ENCODE measurements at regions not wholly inside any gene's neighbourhood (a gene's known extent, or its start where the extent isn't known, plus 50 kb on each side); places are given as distances from the start of the nearest gene placed in this dataset.
A peak's percentile ranks its signal among the peaks of the same experiment; 100 is the strongest.

DNA sequence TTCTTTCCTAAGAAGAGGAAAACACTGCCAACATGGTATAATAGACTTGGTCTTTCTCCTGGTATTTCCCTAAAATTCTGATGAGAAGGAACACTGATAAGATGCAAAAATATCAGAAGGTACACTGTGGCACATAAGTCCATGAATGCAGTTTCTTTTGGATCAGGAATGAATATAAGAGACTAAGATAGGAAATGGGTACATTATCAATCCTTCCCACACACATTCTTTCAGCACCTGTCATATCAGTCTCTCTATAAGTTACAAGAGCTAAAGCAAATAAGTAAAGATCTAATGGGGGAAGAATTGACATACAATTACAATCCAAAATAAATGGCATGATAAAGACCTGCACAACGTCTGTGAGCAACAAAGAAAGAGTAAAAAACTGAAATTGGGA is 1101.0 kb downstream of the ROBO2 start:
- no peak overlapping the region for H3K4me3 ChIP-seq (ENCODE audit: low read depth, low read length)
- no peak for DNase-seq (ENCODE audit: low read depth)
- no peaks in the 10 kb centered on the region for H3K27me3 ChIP-seq (ENCODE audit: control insufficient read depth, insufficient read depth, low read length)
- TF ChIP-seq, protein P1, sequence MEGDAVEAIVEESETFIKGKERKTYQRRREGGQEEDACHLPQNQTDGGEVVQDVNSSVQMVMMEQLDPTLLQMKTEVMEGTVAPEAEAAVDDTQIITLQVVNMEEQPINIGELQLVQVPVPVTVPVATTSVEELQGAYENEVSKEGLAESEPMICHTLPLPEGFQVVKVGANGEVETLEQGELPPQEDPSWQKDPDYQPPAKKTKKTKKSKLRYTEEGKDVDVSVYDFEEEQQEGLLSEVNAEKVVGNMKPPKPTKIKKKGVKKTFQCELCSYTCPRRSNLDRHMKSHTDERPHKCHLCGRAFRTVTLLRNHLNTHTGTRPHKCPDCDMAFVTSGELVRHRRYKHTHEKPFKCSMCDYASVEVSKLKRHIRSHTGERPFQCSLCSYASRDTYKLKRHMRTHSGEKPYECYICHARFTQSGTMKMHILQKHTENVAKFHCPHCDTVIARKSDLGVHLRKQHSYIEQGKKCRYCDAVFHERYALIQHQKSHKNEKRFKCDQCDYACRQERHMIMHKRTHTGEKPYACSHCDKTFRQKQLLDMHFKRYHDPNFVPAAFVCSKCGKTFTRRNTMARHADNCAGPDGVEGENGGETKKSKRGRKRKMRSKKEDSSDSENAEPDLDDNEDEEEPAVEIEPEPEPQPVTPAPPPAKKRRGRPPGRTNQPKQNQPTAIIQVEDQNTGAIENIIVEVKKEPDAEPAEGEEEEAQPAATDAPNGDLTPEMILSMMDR (IDR thresholded peaks at IDR 0.05; ENCODE audit: insufficient read depth, low read length, poor library complexity, severe bottlenecking): no peak
- no peaks in the 10 kb centered on the region for H3K36me3 ChIP-seq (ENCODE audit: control insufficient read depth, insufficient read depth, low read length)

DNA sequence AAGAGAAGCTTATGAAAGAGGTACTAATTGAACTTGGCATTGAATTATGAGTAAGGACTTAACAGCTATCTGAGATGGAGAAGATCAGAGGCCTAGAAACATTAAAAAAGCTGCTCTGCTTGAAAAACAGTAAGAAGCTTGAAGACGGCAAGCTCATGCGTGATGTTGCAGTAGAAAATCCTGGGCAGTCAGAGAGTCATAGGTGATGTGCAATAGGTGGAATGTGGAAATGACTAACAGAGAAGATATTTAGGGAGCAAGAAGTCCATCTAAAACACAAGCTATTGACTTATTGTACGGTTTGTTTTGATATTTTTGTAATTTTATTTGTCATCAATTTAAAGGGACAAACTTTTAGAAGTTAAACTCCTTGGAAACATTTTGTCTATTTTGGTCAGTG is 1101.4 kb downstream of the ROBO2 start:
- TF ChIP-seq, protein P1 (IDR thresholded peaks at IDR 0.05; ENCODE audit: insufficient read depth, low read length, poor library complexity, severe bottlenecking): no peak
- no peaks in the 10 kb centered on the region for H3K27me3 ChIP-seq (ENCODE audit: control insufficient read depth, insufficient read depth, low read length)
- DNase-seq (ENCODE audit: low read depth): peak; percentile 35
- no peak overlapping the region for H3K4me3 ChIP-seq (ENCODE audit: low read depth, low read length)
- H3K36me3 ChIP-seq (ENCODE audit: control insufficient read depth, insufficient read depth, low read length): no peaks in the 10 kb centered on the region

DNA sequence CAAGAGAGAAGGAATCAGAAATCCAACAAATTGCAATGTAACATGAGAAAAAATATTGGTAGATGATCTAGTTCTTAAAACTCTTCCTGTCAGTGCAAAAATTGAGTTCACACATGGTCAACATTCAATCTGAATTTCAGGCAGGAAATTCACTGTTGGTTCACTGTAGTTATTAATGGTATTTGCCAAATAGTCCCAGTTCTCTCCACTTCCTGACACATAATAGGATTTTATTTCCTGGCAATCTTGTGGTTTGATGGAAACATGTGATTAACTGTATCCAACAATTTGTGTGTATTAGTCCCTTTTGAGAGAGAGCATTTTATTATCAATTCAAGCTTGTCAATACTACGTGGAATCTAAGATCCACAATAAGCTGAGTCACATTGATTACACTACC is 1103.1 kb downstream of the ROBO2 start:
- no peak for DNase-seq (ENCODE audit: low read depth)
- H3K36me3 ChIP-seq (ENCODE audit: control insufficient read depth, insufficient read depth, low read length): no peaks in the 10 kb centered on the region
- H3K27me3 ChIP-seq (ENCODE audit: control insufficient read depth, insufficient read depth, low read length): no peaks in the 10 kb centered on the region
- H3K4me3 ChIP-seq (ENCODE audit: low read depth, low read length): no peak overlapping the region
- TF ChIP-seq, protein P1 (IDR thresholded peaks at IDR 0.05; ENCODE audit: insufficient read depth, low read length, poor library complexity, severe bottlenecking): no peak

DNA sequence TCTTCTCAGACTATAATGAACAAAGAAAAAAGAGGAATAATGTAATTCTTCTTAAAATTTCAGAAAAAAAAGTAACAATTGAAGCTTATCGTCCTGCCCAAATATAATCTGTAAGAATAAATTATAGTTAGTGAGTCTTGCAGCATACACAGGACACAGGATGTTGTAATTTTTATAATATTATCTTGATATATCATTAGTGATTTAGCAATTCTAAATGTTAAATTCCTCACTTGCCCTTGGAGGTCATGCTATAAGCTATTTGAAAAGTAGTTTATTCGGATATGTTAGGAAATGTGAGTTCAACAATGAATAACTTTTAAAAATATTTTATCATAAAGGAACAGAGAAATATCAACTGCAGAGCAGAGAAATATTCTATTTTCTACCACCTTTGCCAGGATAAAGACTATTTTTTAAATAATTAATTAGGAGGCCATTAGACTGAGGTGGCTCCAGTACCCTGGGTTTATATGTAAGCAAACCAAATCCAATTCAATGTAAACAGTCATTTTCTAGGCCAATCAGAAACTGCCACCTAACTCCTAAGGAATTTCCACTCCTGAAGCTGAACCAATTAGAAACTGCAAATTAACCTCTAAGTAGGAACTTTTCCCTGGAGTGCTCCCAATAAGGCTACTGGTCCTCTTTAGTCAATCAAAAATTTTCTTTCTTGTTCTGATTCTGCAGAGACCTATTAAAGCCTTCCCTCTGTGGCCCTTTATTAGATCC is 1109.3 kb downstream of the ROBO2 start:
- no peak for DNase-seq (ENCODE audit: low read depth)
- Histone ChIP-seq H3K36me3 (ENCODE audit: control insufficient read depth, insufficient read depth, low read length) (no peaks in the 10 kb centered on the region), H3K27me3 (ENCODE audit: control insufficient read depth, insufficient read depth, low read length) (no peaks in the 10 kb centered on the region), H3K4me3 (ENCODE audit: low read depth, low read length) (no peak overlapping the region)
- TF ChIP-seq, protein P1 (IDR thresholded peaks at IDR 0.05; ENCODE audit: insufficient read depth, low read length, poor library complexity, severe bottlenecking): no peak

DNA sequence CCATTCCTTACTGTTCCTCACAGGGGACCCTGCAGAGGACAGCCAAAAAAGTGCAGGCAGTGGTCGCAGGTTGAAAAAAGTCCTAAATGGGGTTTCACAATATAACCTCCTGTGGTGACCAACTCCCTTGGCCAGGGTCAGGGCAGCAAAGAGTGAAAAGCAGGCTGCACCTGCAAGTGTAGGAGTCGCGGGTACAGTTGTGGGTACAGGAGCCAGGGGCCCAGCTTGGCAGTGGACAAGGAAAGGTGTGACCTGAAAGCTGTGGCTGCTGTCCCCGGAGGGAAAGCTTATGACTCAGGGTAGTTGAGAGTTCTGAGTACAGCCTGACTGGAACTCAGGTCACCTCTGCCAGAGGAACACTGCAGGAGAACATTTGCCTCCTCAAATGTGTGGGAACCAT is 1114.1 kb downstream of the ROBO2 start:
- TF ChIP-seq, protein P1 (IDR thresholded peaks at IDR 0.05; ENCODE audit: insufficient read depth, low read length, poor library complexity, severe bottlenecking): no peak
- DNase-seq (ENCODE audit: low read depth): no peak
- H3K36me3 ChIP-seq (ENCODE audit: control insufficient read depth, insufficient read depth, low read length): no peaks in the 10 kb centered on the region
- H3K27me3 ChIP-seq (ENCODE audit: control insufficient read depth, insufficient read depth, low read length): no peaks in the 10 kb centered on the region
- no peak overlapping the region for H3K4me3 ChIP-seq (ENCODE audit: low read depth, low read length)

Data from kidney epithelial cell (primary cell).